ENCODE measurements at regions not wholly inside any gene's neighbourhood (a gene's known extent, or its start where the extent isn't known, plus 50 kb on each side); places are given as distances from the start of the nearest gene placed in this dataset.
"Not testable (repeated sequence)": the region's sequence is repeated elsewhere in the genome, so short reads cannot be mapped to it uniquely, and the experiment has no call there.

GRCh38 chr13:31385540-31385939 is 185.8 kb downstream of the B3GLCT start:
- no peak for DNase-seq (ENCODE audit: low read depth in 2 of 2)

GRCh38 chr13:31394506-31394905 is 194.7 kb downstream of the B3GLCT start:
- DNase-seq (ENCODE audit: low read depth in 2 of 2) = no peak

GRCh38 chr13:31395090-31395489 is 195.3 kb downstream of the B3GLCT start:
- no peak for DNase-seq (ENCODE audit: low read depth in 2 of 2)

GRCh38 chr13:31399690-31400089 is 199.9 kb downstream of the B3GLCT start:
- DNase-seq (ENCODE audit: low read depth in 2 of 2) = no peak

- not testable (repeated sequence) for DNase-seq (ENCODE audit: low read depth in 2 of 2)
Measured at GRCh38 chr13:31403711-31404110, 203.9 kb downstream of the B3GLCT start.

GRCh38 chr13:31408927-31409326 is 209.2 kb downstream of the B3GLCT start:
- no peak for DNase-seq (ENCODE audit: low read depth in 2 of 2)

GRCh38 chr13:31409678-31410356 is 210.0 kb downstream of the B3GLCT start:
- DNase-seq (ENCODE audit: low read depth in 2 of 2) = no peak

GRCh38 chr13:31413516-31413915 is 213.7 kb downstream of the B3GLCT start:
- DNase-seq (ENCODE audit: low read depth in 2 of 2) = no peak

GRCh38 chr13:31416066-31416465 is 216.3 kb downstream of the B3GLCT start:
- DNase-seq (ENCODE audit: low read depth in 2 of 2) = no peak

- DNase-seq (ENCODE audit: low read depth in 2 of 2) = no peak
Measured at GRCh38 chr13:31418186-31418585, 218.4 kb downstream of the B3GLCT start.

- DNase-seq (ENCODE audit: low read depth in 2 of 2) = no peak
Measured at GRCh38 chr13:31421756-31422155, 222.0 kb downstream of the B3GLCT start.

GRCh38 chr13:31424130-31424729 is 224.5 kb downstream of the B3GLCT start:
- peak in 1 of 2 donors; percentile 9 for DNase-seq (ENCODE audit: low read depth in 2 of 2)

GRCh38 chr13:31426395-31426794 is 226.6 kb downstream of the B3GLCT start:
- no peak for DNase-seq (ENCODE audit: low read depth in 2 of 2)

GRCh38 chr13:31427151-31428100 is 227.7 kb downstream of the B3GLCT start:
- no peak for DNase-seq (ENCODE audit: low read depth in 2 of 2)

- DNase-seq (ENCODE audit: low read depth in 2 of 2) = peak in 1 of 2 donors; percentile 15
Measured at GRCh38 chr13:31431722-31432137, 232.0 kb downstream of the B3GLCT start.

GRCh38 chr13:31433207-31433606 is 233.4 kb downstream of the B3GLCT start:
- DNase-seq (ENCODE audit: low read depth in 2 of 2) = no peak

GRCh38 chr13:31433746-31434145 is 234.0 kb downstream of the B3GLCT start:
- no peak for DNase-seq (ENCODE audit: low read depth in 2 of 2)

GRCh38 chr13:31434613-31435012 is 234.8 kb downstream of the B3GLCT start:
- DNase-seq (ENCODE audit: low read depth in 2 of 2) = no peak

- no peak for DNase-seq (ENCODE audit: low read depth in 2 of 2)
Measured at GRCh38 chr13:31435536-31435935, 235.8 kb downstream of the B3GLCT start.

GRCh38 chr13:31436478-31436877 is 236.7 kb downstream of the B3GLCT start:
- DNase-seq (ENCODE audit: low read depth in 2 of 2) = no peak

- no peak for DNase-seq (ENCODE audit: low read depth in 2 of 2)
Measured at GRCh38 chr13:31437975-31438374, 238.2 kb downstream of the B3GLCT start.

- DNase-seq (ENCODE audit: low read depth in 2 of 2) = no peak
Measured at GRCh38 chr13:31440132-31440531, 240.4 kb downstream of the B3GLCT start.

All from stimulated activated CD8-positive, alpha-beta memory T cell treated with anti-CD3 and anti-CD28 coated beads, Interleukin-15, amount 100 ng/mL, for 4 hours (primary cell).